ENCODE measurements at regions not wholly inside any gene's neighbourhood (a gene's known extent, or its start where the extent isn't known, plus 50 kb on each side); places are given as distances from the start of the nearest gene placed in this dataset.
A peak's percentile ranks its signal among the peaks of the same experiment; 100 is the strongest.

DNA sequence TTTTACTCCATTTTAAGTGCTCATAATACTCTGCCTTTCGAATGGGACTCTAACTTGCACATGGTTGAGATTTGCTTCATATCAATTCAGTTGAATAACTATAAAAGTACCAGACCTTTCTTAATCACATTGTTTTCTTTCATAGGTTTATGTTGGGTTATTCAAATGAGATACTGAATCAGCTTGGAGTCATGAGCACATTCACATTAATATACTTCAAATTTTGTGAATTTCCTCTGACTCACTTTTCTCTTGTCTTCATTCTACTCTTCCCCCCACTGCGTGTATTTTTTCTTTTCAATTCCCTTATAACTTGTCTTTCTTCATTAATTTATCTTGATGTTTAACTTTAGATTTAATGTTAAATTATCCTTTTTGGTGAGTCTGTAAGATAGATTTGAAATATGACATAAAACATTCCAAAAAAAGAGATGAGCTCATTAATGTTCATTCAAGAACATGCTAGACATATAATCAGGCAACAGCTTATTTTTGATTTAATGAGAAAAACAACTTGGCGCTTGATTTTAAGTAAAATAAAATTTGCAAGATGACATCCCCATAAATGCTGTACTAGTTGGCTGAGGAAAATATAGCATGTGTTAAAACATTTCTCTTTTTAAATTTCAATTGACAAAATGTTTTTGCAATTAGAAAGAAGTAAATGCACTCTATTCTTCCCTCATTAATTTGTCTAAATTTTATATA is 736.0 kb downstream of the CD109 start:
- H3K4me3 ChIP-seq, result no peak overlapping the region
- no peaks in the 10 kb centered on the region for H3K36me3 ChIP-seq (replicated peaks in 1 of 2; ENCODE audit: insufficient read depth in 1 of 2, low read depth in 2 of 2)
- intact Hi-C loops (cut with DNase I), result no loop called here
- no peaks in the 10 kb centered on the region for H3K27me3 ChIP-seq
- no peaks in the 10 kb centered on the region for H3K4me1 ChIP-seq
- 81 to 87% methylated on average over 3 of the region's 3 CpGs for WGBS, 2 donors
- TF ChIP-seq POLR2A (IDR thresholded peaks at IDR 0.05), result no peak
- TF ChIP-seq, protein P1, sequence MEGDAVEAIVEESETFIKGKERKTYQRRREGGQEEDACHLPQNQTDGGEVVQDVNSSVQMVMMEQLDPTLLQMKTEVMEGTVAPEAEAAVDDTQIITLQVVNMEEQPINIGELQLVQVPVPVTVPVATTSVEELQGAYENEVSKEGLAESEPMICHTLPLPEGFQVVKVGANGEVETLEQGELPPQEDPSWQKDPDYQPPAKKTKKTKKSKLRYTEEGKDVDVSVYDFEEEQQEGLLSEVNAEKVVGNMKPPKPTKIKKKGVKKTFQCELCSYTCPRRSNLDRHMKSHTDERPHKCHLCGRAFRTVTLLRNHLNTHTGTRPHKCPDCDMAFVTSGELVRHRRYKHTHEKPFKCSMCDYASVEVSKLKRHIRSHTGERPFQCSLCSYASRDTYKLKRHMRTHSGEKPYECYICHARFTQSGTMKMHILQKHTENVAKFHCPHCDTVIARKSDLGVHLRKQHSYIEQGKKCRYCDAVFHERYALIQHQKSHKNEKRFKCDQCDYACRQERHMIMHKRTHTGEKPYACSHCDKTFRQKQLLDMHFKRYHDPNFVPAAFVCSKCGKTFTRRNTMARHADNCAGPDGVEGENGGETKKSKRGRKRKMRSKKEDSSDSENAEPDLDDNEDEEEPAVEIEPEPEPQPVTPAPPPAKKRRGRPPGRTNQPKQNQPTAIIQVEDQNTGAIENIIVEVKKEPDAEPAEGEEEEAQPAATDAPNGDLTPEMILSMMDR (IDR thresholded peaks at IDR 0.05), result no peak
- no peak overlapping the region for H3K27ac ChIP-seq
- ATAC-seq (no peak), DNase-seq (no peak)
- H3K9me3 ChIP-seq, result no peaks in the 10 kb centered on the region

- WGBS, 2 donors, result 90 to 91% methylated on average over 1 of the region's 1 CpG
- no peak for DNase-seq
- no peak for ATAC-seq
Measured at GRCh38 chr6:74420221-74420620, 724.2 kb downstream of the CD109 start.

GRCh38 chr6:74415056-74415455 is 719.1 kb downstream of the CD109 start:
- no peak for DNase-seq
- TF ChIP-seq, protein P1 (IDR thresholded peaks at IDR 0.05), result no peak
- no peak for TF ChIP-seq POLR2A (IDR thresholded peaks at IDR 0.05)
- intact Hi-C loops (cut with DNase I), result loop anchor here (10.0 kb wide), 1 partner anchor 790 kb away; the partner anchor contains the start of gene COL12A1
- no peak overlapping the region for H3K27ac ChIP-seq
- no peak for ATAC-seq
- no peaks in the 10 kb centered on the region for H3K9me3 ChIP-seq
- no peak overlapping the region for H3K4me3 ChIP-seq
- no peaks in the 10 kb centered on the region for H3K4me1 ChIP-seq
- no peaks in the 10 kb centered on the region for H3K36me3 ChIP-seq (replicated peaks in 1 of 2; ENCODE audit: insufficient read depth in 1 of 2, low read depth in 2 of 2)
- H3K27me3 ChIP-seq, result no peaks in the 10 kb centered on the region

More at GRCh38 chr6:74420221-74420620, 724.2 kb downstream of the CD109 start:
- intact Hi-C loops (cut with DNase I), result no loop called here
- no peaks in the 10 kb centered on the region for H3K27me3 ChIP-seq
- H3K27ac ChIP-seq, result no peak overlapping the region
- no peak overlapping the region for H3K4me3 ChIP-seq
- no peaks in the 10 kb centered on the region for H3K9me3 ChIP-seq
- H3K4me1 ChIP-seq, result no peaks in the 10 kb centered on the region
- TF ChIP-seq, protein P1 (IDR thresholded peaks at IDR 0.05), result no peak
- no peak for TF ChIP-seq POLR2A (IDR thresholded peaks at IDR 0.05)
- no peaks in the 10 kb centered on the region for H3K36me3 ChIP-seq (replicated peaks in 1 of 2; ENCODE audit: insufficient read depth in 1 of 2, low read depth in 2 of 2)

DNA sequence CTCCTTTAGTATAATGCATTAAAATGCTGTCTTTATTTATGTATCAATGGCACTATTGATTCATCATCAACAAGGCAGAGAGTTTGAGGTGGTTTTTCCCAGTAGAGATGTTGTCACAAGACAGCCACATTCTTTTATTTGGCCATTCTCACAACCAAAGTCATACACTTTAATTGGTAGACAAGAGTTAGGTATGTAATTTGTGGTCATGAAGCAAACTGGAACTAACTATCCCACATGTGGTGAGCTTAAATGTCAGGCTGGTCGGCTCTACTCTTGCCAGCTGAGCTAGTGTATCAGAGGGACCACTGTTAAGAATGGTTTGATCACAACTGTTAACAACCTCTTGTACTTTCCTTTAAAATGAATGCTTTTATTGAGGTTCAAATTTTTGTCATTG is 714.6 kb downstream of the CD109 start:
- TF ChIP-seq POLR2A (IDR thresholded peaks at IDR 0.05), result no peak
- TF ChIP-seq, protein P1 (IDR thresholded peaks at IDR 0.05), result no peak
- intact Hi-C loops (cut with DNase I), result loop anchor here (10.0 kb wide), 1 partner anchor 794 kb away; the partner anchor contains the start of gene COL12A1
- Histone ChIP-seq H3K9me3 (peaks cover 0 to 4% (median 0%) of the 10 kb centered on the region in 3 donors), H3K27ac (no peak overlapping the region), H3K4me3 (no peak overlapping the region), H3K4me1 (no peaks in the 10 kb centered on the region), H3K27me3 (no peaks in the 10 kb centered on the region), H3K36me3 (replicated peaks in 1 of 2; ENCODE audit: insufficient read depth in 1 of 2, low read depth in 2 of 2) (no peaks in the 10 kb centered on the region)
- 89 to 100% methylated on average over 1 of the region's 1 CpG for WGBS, 2 donors
- ATAC-seq, result no peak
- no peak for DNase-seq

GRCh38 chr6:74409447-74409846 is 713.4 kb downstream of the CD109 start:
- Histone ChIP-seq H3K4me3 (no peak overlapping the region), H3K4me1 (no peaks in the 10 kb centered on the region), H3K36me3 (replicated peaks in 1 of 2; ENCODE audit: insufficient read depth in 1 of 2, low read depth in 2 of 2) (no peaks in the 10 kb centered on the region), H3K27ac (no peak overlapping the region), H3K27me3 (no peaks in the 10 kb centered on the region), H3K9me3 (peaks cover 0 to 4% (median 0%) of the 10 kb centered on the region in 3 donors)
- TF ChIP-seq POLR2A (IDR thresholded peaks at IDR 0.05), result no peak
- TF ChIP-seq, protein P1 (IDR thresholded peaks at IDR 0.05), result peak in 6 of 7 experiments; percentile 33 to 76 (median 66)
- intact Hi-C loops (cut with DNase I), result no loop called here
- no peak for DNase-seq
- WGBS, 2 donors, result 0 to 32% methylated on average over 1 of the region's 1 CpG
- no peak for ATAC-seq
